ENCODE measurements at regions not wholly inside any gene's neighbourhood (a gene's known extent, or its start where the extent isn't known, plus 50 kb on each side); places are given as distances from the start of the nearest gene placed in this dataset.

- TF ChIP-seq, protein P1, sequence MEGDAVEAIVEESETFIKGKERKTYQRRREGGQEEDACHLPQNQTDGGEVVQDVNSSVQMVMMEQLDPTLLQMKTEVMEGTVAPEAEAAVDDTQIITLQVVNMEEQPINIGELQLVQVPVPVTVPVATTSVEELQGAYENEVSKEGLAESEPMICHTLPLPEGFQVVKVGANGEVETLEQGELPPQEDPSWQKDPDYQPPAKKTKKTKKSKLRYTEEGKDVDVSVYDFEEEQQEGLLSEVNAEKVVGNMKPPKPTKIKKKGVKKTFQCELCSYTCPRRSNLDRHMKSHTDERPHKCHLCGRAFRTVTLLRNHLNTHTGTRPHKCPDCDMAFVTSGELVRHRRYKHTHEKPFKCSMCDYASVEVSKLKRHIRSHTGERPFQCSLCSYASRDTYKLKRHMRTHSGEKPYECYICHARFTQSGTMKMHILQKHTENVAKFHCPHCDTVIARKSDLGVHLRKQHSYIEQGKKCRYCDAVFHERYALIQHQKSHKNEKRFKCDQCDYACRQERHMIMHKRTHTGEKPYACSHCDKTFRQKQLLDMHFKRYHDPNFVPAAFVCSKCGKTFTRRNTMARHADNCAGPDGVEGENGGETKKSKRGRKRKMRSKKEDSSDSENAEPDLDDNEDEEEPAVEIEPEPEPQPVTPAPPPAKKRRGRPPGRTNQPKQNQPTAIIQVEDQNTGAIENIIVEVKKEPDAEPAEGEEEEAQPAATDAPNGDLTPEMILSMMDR (IDR thresholded peaks at IDR 0.05; ENCODE audit: borderline replicate concordance, insufficient read depth, low read depth, low read length), result no peak
- H3K4me3 ChIP-seq (ENCODE audit: low read depth, low read length), result no peak overlapping the region
These were observed 183.9 kb downstream of the SNCA start for GRCh38 chr4:89653012-89653411.

DNA sequence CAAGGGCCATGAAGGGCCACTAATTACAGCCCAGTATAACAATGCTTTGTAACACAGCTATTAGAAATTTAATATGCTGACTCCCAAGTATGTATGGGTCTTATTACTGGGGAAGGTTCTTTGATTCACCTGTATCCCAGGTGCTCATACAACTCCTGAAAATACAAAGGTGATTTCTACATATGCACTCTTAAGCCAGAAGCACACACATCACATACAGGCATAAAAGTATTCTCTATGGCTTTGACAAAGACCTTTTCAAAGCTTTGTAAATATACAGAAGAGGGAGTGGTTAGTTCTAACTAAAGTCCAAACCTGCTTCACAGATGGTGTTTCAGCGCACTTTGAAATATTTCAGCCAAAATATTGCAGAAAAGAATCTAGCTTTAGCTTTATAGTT lies 191.5 kb downstream of the SNCA start:
- no peak overlapping the region for H3K4me3 ChIP-seq (ENCODE audit: low read depth, low read length)
- TF ChIP-seq, protein P1 (IDR thresholded peaks at IDR 0.05; ENCODE audit: borderline replicate concordance, insufficient read depth, low read depth, low read length), result no peak

DNA sequence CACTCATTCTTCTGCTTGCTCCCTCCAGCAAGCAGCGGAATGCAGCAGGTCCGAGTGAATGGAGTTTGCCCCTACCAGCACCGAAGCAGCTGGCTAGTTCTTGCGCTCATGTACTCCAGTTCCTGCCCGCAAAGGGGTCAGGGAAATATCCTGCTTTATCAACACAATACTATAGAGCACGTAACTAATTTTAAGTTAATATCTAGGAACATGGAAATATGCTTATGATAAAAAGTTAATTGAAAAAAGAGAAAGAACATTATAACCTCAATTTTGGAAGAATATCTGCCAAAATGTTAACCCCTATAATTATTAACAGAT lies 195.6 kb downstream of the SNCA start:
- H3K4me3 ChIP-seq (ENCODE audit: low read depth, low read length), result no peak overlapping the region
- TF ChIP-seq, protein P1 (IDR thresholded peaks at IDR 0.05; ENCODE audit: borderline replicate concordance, insufficient read depth, low read depth, low read length), result no peak

DNA sequence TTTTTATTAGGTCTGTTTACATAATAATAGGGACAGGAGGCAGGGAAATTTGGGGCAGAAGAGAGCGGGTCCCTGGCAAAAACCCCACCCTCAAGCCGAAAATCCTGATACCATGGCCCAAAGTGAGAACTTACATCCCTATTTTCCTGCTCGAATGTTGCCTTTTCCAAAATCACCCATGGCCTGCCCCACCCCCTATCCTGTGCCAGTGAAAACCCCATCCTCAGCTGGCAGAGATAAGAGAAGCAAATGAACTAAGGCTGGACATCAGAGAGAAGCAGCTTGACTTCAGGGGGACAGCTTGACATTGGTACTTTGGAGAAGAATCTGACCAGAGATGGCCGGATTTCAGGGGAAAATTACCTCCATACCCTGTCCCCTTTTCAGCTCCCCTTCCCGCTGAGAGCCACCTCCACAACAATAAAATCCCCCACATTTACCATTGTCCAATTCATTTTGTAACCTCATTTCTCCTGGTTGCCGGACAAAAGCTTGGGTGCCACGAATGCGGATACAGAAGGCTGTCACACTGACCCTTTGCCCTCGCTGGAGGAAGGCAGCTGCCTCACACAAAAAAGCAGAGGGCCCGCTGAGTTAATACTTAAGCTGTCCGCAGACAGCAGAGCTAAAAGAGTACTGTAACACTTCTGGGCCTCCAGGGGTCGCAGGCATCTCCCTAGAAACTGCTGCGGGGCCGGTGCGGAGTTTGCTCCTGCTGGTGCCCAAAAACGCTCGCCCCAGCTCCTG lies 196.2 kb downstream of the SNCA start:
- TF ChIP-seq, protein P1 (IDR thresholded peaks at IDR 0.05; ENCODE audit: borderline replicate concordance, insufficient read depth, low read depth, low read length), result peak; percentile 51
- no peak overlapping the region for H3K4me3 ChIP-seq (ENCODE audit: low read depth, low read length)

GRCh38 chr4:89639395-89639794 lies 197.6 kb downstream of the SNCA start:
- TF ChIP-seq, protein P1 (IDR thresholded peaks at IDR 0.05; ENCODE audit: borderline replicate concordance, insufficient read depth, low read depth, low read length), result no peak
- H3K4me3 ChIP-seq (ENCODE audit: low read depth, low read length), result no peak overlapping the region

- H3K4me3 ChIP-seq (ENCODE audit: low read depth, low read length), result no peak overlapping the region
- TF ChIP-seq, protein P1 (IDR thresholded peaks at IDR 0.05; ENCODE audit: borderline replicate concordance, insufficient read depth, low read depth, low read length), result no peak
These were observed 211.2 kb downstream of the SNCA start for GRCh38 chr4:89625599-89626293.

All from GM12875 (cell line).